GM18507 (cell line): ENCODE measurements at regions not wholly inside any gene's neighbourhood (a gene's known extent, or its start where the extent isn't known, plus 50 kb on each side); places are given as distances from the start of the nearest gene placed in this dataset.

Experiments
- DNase-seq: peaks from one replicate; pipeline ENCODE4 v3.0.0; 2011; ENCODE audit warnings: low read depth; ENCODE audit not compliant: insufficient read length; ENCODE audit errors: extremely low spot score
- FAIRE-seq: peaks from 2 replicates; lab custom pipeline; 2011; peaks lifted over from hg19 to GRCh38; lab: Jason Lieb, UNC

- DNase-seq (no peak), FAIRE-seq (no peak)
Measured at GRCh38 chr13:105436943-105437342, 1098.5 kb downstream of the EFNB2 start.

- DNase-seq: no peak
- FAIRE-seq: no peak
Measured at GRCh38 chr13:105432438-105432837, 1103.0 kb downstream of the EFNB2 start.

- FAIRE-seq (no peak), DNase-seq (no peak)
Measured at GRCh38 chr13:105428811-105429210, 1106.7 kb downstream of the EFNB2 start.

- no peak for FAIRE-seq
- DNase-seq: no peak
Measured at GRCh38 chr13:105426441-105426840, 1109.0 kb downstream of the EFNB2 start.

- DNase-seq: no peak
- no peak for FAIRE-seq
Measured at GRCh38 chr13:105414639-105415038, 1120.8 kb downstream of the EFNB2 start.

GRCh38 chr13:105412171-105412570, 1123.3 kb downstream of the EFNB2 start:
- FAIRE-seq (no peak), DNase-seq (no peak)

GRCh38 chr13:105410602-105411001, 1124.9 kb downstream of the EFNB2 start:
- DNase-seq (no peak), FAIRE-seq (no peak)

GRCh38 chr13:105406551-105406950, 1128.9 kb downstream of the EFNB2 start:
- no peak for FAIRE-seq
- DNase-seq: no peak

- DNase-seq: no peak
- FAIRE-seq: no peak
Measured at GRCh38 chr13:105403086-105403485, 1132.4 kb downstream of the EFNB2 start.

- DNase-seq (no peak), FAIRE-seq (no peak)
Measured at GRCh38 chr13:105395041-105395440, 1140.4 kb downstream of the EFNB2 start.

- DNase-seq (no peak), FAIRE-seq (no peak)
Measured at GRCh38 chr13:105389373-105389772, 1146.1 kb downstream of the EFNB2 start.

- FAIRE-seq (no peak), DNase-seq (no peak)
Measured at GRCh38 chr13:105377452-105377851, 1158.0 kb downstream of the EFNB2 start.

GRCh38 chr13:105370011-105370650, 1165.3 kb downstream of the EFNB2 start:
- FAIRE-seq: no peak
- no peak for DNase-seq

- FAIRE-seq (no peak), DNase-seq (no peak)
Measured at GRCh38 chr13:105368781-105369180, 1166.7 kb downstream of the EFNB2 start.

- DNase-seq: no peak
- no peak for FAIRE-seq
Measured at GRCh38 chr13:105365831-105366230, 1169.6 kb downstream of the EFNB2 start.

- DNase-seq (no peak), FAIRE-seq (no peak)
Measured at GRCh38 chr13:105365021-105365550, 1170.4 kb downstream of the EFNB2 start.

- DNase-seq (no peak), FAIRE-seq (no peak)
Measured at GRCh38 chr13:105364191-105364590, 1171.3 kb downstream of the EFNB2 start.

- DNase-seq (no peak), FAIRE-seq (no peak)
Measured at GRCh38 chr13:105363261-105364190, 1171.9 kb downstream of the EFNB2 start.

GRCh38 chr13:105353654-105354053, 1181.8 kb downstream of the EFNB2 start:
- no peak for FAIRE-seq
- DNase-seq: no peak

GRCh38 chr13:105349082-105349723, 1186.3 kb downstream of the EFNB2 start:
- DNase-seq (no peak), FAIRE-seq (no peak)
